ENCODE measurements at regions not wholly inside any gene's neighbourhood (a gene's known extent, or its start where the extent isn't known, plus 50 kb on each side); places are given as distances from the start of the nearest gene placed in this dataset.

GRCh38 chr3:111332488-111333080 is 209.4 kb upstream of the CD96 start:
- no peak for TF ChIP-seq CTCF (IDR thresholded peaks at IDR 0.05)
- TF ChIP-seq POLR2A (IDR thresholded peaks at IDR 0.05): no peak

All from esophagus squamous epithelium (tissue), 4 donors.